ENCODE measurements at regions not wholly inside any gene's neighbourhood (a gene's known extent, or its start where the extent isn't known, plus 50 kb on each side); places are given as distances from the start of the nearest gene placed in this dataset.

DNA sequence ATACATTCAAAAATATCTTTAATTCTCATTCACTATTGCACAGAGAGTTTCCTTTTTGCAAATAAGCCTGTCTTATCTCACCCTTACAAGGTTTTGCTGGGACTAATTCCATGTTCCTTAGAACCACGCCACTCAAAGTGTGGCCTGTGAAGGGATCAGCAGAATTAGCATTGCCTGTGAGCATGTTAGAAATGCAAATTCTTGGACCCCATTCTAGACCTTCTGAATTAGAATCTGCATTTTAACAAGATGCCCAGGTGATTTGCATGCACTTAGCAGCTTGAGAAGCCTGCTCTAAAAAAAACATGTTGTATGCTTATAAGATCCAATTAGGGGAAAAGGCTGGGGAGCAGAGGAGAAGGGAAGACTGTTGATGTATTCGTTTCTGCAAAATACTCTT is 460.0 kb downstream of the NTRK2 start:
- no peak for TF ChIP-seq POLR2A (IDR thresholded peaks at IDR 0.05)
- TF ChIP-seq, protein P1, sequence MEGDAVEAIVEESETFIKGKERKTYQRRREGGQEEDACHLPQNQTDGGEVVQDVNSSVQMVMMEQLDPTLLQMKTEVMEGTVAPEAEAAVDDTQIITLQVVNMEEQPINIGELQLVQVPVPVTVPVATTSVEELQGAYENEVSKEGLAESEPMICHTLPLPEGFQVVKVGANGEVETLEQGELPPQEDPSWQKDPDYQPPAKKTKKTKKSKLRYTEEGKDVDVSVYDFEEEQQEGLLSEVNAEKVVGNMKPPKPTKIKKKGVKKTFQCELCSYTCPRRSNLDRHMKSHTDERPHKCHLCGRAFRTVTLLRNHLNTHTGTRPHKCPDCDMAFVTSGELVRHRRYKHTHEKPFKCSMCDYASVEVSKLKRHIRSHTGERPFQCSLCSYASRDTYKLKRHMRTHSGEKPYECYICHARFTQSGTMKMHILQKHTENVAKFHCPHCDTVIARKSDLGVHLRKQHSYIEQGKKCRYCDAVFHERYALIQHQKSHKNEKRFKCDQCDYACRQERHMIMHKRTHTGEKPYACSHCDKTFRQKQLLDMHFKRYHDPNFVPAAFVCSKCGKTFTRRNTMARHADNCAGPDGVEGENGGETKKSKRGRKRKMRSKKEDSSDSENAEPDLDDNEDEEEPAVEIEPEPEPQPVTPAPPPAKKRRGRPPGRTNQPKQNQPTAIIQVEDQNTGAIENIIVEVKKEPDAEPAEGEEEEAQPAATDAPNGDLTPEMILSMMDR (IDR thresholded peaks at IDR 0.05): no peak
